ENCODE measurements at regions not wholly inside any gene's neighbourhood (a gene's known extent, or its start where the extent isn't known, plus 50 kb on each side); places are given as distances from the start of the nearest gene placed in this dataset.

GRCh38 chr4:156659570-156659969 lies 312.0 kb downstream of the PDGFC start:
- in situ Hi-C loops (cut with HindIII; ENCODE audit: low sequenced_read_pairs) = no loop called here
- no peak for DNase-seq (ENCODE audit: low spot score)

DNA sequence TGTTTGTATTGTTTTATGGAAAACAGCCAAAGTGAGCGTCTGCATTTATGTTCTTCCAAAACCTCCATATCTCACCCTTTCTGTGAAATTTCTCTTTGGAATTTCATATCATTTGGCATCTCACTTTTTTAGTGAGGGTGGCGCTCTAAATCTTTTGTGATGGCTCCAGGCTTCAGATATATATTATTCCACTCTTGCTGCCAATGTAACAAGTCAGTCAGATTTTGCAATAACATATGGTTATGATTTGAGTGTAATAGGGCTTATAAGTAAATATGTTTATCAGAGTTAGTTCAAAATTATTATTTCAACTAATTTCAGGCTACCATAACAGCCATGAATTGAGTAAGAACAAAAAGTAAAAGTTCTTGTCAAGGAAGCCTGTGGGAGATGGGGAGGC lies 314.7 kb downstream of the PDGFC start:
- no peak for DNase-seq (ENCODE audit: low spot score)
- in situ Hi-C loops (cut with HindIII; ENCODE audit: low sequenced_read_pairs) = no loop called here

DNA sequence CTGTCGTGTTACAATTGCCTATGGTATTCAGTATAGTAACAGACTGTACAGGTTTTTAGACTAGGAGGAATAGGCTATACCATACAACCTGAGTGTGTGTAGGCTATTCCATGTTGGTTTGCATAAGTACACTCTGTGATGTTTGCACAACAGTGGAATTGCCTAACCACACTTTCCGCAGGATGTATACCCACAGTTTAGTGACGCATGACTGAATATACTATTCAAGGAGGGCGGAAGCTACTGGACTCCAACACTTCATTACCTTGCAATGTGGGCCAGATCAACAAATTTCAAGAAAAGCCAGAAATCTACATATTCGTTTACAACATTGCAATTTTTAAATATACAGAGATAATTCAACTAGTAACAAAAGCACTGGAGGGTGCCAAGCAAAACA lies 317.2 kb downstream of the PDGFC start:
- no peak for DNase-seq (ENCODE audit: low spot score)
- in situ Hi-C loops (cut with HindIII; ENCODE audit: low sequenced_read_pairs) = no loop called here

DNA sequence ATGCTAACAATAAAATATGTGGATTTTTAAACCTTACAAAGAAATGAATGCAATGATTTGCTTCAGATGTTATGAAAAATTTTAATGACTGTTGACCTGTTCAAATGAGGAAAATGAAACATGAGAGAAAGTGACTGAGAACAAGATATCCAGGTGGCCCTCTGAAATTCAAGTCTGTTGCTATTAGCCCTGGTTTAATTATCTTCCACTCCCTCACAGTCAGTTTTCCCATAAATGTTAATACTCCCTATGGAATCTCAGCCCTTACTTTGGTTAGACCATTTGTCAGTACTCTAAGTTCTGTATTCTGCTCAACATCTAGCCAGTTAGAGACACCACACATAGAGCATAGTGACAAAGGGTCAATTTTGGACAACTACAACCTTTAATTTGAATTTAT lies 327.8 kb downstream of the PDGFC start:
- in situ Hi-C loops (cut with HindIII; ENCODE audit: low sequenced_read_pairs) = no loop called here

DNA sequence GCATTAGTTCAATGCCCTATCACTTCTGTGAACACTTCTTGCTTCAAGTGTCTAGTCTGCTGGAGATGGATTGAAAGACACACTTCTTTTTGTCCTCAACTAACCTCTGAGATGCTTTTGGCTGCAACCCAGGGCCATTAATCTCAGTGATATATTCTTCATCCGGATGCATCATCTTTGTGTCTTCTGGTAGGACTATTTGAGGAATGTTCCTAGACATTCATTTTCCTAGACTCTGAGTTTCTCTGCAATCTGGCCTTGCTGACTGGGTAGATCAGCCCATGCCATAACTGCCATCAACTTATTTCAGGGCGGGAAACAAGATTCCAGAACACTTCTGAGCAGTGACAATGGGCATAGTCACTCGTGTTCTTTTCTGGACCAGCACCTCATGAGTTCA lies 329.4 kb downstream of the PDGFC start:
- in situ Hi-C loops (cut with HindIII; ENCODE audit: low sequenced_read_pairs) = no loop called here
- no peak for DNase-seq (ENCODE audit: low spot score)

More for the DNA sequence above, 327.8 kb downstream of the PDGFC start:
- no peak for DNase-seq (ENCODE audit: low spot score)

GRCh38 chr4:156638925-156639605 lies 332.5 kb downstream of the PDGFC start:
- in situ Hi-C loops (cut with HindIII; ENCODE audit: low sequenced_read_pairs) = no loop called here
- no peak for DNase-seq (ENCODE audit: low spot score)

DNA sequence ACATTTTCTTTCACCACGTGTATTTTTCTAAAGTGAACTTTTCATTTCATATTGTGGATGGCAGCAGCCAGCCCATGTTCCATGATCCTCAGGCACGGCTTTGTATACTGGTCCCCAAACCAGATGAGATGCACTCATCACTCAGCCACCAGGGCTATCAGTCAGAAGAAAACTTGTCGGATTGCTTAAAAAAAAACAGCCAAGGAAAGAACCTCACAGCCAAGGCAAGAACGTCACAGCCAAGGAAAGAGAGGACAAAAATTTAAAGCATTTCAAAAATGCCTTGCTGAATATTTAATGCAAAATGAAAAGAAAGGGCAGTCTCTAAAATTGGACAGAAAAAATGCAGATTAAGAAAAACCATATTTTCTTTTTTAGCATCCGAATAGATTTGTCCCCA lies 333.3 kb downstream of the PDGFC start:
- no peak for DNase-seq (ENCODE audit: low spot score)

GRCh38 chr4:156636381-156636780 lies 335.2 kb downstream of the PDGFC start:
- in situ Hi-C loops (cut with HindIII; ENCODE audit: low sequenced_read_pairs) = no loop called here
- no peak for DNase-seq (ENCODE audit: low spot score)

More for the DNA sequence above, 333.3 kb downstream of the PDGFC start:
- in situ Hi-C loops (cut with HindIII; ENCODE audit: low sequenced_read_pairs) = no loop called here

DNA sequence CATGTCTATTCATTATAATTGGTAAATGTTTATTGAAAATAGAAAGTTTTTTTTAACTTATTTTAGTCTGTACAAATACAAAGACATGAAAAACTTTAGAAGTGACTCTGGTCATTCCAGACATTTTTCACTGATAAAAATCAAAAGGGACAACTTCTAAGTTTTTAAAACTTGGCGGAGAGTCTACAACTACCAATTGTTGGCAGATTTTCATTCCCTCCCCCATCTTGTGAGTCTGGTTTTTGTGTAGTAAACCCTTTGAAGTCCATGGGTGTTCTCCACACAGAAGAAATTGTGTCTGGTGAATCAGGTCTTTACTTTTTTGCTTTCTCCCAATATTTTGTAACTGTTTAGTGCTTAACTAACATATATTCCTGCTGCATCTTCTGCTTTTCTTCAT lies 336.5 kb downstream of the PDGFC start:
- DNase-seq (ENCODE audit: low spot score) = no peak
- in situ Hi-C loops (cut with HindIII; ENCODE audit: low sequenced_read_pairs) = no loop called here

GRCh38 chr4:156634612-156635011 lies 337.0 kb downstream of the PDGFC start:
- in situ Hi-C loops (cut with HindIII; ENCODE audit: low sequenced_read_pairs) = no loop called here
- no peak for DNase-seq (ENCODE audit: low spot score)

GRCh38 chr4:156633847-156634246 lies 337.8 kb downstream of the PDGFC start:
- no peak for DNase-seq (ENCODE audit: low spot score)
- in situ Hi-C loops (cut with HindIII; ENCODE audit: low sequenced_read_pairs) = no loop called here

- no peak for DNase-seq (ENCODE audit: low spot score)
- in situ Hi-C loops (cut with HindIII; ENCODE audit: low sequenced_read_pairs) = no loop called here
Observed at GRCh38 chr4:156628858-156629257, 342.7 kb downstream of the PDGFC start.

- in situ Hi-C loops (cut with HindIII; ENCODE audit: low sequenced_read_pairs) = no loop called here
- no peak for DNase-seq (ENCODE audit: low spot score)
Observed at GRCh38 chr4:156623376-156623775, 348.2 kb downstream of the PDGFC start.

DNA sequence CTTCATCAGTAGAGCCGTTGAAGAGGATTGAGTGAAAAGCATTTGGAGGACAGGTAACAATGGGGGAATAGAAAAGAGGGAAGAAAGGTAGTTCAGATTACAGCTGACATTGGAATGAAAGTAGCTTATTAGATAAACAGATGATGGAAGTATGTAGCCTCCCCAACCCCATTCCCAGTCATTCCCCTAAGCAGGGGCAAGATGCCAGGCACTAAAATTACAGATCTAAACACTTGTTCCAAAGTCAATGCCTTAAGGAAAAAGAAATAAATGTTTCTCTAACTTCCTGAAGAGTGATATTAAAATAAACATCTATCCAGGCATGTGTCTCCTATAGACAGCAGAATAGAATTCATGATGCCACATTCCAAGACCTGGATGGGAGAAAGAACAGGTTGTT lies 350.8 kb downstream of the PDGFC start:
- no peak for DNase-seq (ENCODE audit: low spot score)
- in situ Hi-C loops (cut with HindIII; ENCODE audit: low sequenced_read_pairs) = no loop called here

DNA sequence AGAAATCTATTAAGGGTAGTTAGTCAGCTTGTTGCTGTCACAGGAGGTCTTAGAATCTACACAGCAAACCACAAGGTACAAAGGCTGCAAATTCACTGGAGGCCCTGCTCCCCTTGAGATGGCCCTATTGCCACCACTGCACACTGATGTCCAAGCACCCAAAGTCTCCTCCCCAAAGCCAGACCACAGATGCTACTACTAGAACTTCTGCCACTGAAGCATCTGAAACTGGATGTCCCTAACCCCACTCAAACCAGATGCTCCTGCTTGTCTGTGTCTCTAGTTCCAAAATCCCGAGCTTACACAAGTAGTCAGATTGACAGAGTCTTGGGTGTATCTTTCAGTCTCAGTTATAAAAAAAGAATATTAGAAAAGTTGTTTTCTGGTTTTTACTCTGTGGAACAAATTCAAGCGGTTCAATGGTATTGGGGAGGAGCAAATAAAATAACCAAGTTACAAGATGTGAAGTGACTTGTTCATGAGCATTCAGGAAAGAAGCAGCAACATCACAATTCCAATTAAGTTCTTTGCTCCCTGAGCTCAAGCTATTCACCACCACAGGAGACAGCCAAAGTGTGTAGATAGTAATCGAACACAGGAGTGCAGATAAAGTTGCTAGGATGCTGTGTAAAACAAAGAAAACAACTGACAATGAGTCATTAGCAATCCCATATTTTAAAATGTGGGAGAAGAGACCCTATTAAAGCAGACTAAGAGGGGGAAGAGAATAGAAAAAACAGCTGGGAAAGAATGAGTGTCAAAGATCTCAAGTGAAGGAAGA lies 352.3 kb downstream of the PDGFC start:
- no peak for DNase-seq (ENCODE audit: low spot score)
- in situ Hi-C loops (cut with HindIII; ENCODE audit: low sequenced_read_pairs) = no loop called here

DNA sequence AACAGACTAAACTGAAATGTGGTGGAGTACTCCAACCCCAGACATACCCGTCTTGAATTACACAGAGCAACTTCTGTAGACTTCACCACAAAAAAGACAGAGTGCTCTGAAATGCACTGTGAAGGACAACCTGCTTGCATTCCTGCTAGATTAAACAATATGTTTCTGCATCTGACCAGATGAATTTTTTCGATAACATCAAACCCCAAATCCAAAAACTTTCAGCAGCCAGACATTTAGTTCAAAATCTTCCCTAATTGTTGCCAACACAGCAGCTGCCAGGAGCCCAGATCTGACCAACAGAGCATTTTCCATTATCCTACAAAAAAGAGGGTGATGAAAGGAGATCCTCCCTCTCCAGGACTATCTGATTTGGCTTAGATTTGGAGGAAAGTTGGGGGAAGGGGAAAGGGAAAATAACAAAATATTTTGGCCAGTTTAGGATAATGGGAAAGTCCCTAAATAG lies 356.5 kb downstream of the PDGFC start:
- in situ Hi-C loops (cut with HindIII; ENCODE audit: low sequenced_read_pairs) = no loop called here
- DNase-seq (ENCODE audit: low spot score) = no peak

DNA sequence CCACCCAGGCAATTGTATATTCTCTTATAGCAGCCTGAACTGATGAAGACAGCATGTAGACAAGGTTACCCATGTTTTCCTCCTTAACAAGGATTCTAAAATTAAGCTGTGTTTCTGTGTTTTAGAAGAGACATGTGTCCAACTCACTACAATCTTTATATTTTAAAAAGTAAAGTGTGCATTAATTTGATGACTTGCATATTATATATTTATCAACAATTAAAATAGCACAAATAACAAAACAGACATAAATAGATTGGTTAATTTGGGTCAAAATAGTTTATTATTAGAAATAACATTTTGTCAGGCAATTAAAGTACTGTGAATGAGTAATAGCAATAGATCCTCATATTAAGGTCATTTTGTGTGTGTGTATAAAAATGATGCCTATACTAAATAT lies 357.1 kb downstream of the PDGFC start:
- in situ Hi-C loops (cut with HindIII; ENCODE audit: low sequenced_read_pairs) = no loop called here
- no peak for DNase-seq (ENCODE audit: low spot score)

DNA sequence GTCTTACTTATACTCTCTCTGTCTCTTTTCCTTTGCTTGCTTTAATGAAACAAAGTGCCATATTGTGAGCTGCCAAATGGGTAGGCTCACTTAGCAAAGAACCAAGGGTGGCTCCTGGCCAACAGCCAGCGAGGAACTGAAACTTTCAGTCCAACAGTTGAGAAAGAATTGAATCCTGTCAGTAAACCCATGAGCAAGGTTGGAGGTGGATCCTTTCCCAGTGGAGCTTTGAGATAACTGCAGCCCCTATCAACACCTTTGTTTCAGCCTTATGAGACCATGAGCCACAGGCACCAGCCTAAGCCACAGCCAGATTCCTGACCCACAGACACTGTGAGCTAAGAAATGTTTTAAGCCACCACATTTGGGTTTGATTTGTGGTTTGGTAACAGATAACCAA lies 362.2 kb downstream of the PDGFC start:
- in situ Hi-C loops (cut with HindIII; ENCODE audit: low sequenced_read_pairs) = no loop called here

GRCh38 chr4:156608651-156609050 lies 362.9 kb downstream of the PDGFC start:
- in situ Hi-C loops (cut with HindIII; ENCODE audit: low sequenced_read_pairs) = no loop called here
- DNase-seq (ENCODE audit: low spot score) = no peak

More for the DNA sequence above, 362.2 kb downstream of the PDGFC start:
- DNase-seq (ENCODE audit: low spot score) = no peak

GRCh38 chr4:156607478-156607857 lies 364.1 kb downstream of the PDGFC start:
- in situ Hi-C loops (cut with HindIII; ENCODE audit: low sequenced_read_pairs) = no loop called here
- no peak for DNase-seq (ENCODE audit: low spot score)
